Transverse colon (tissue), 4 donors: ENCODE measurements at regions not wholly inside any gene's neighbourhood (a gene's known extent, or its start where the extent isn't known, plus 50 kb on each side); places are given as distances from the start of the nearest gene placed in this dataset.

ENCODE experiments used
- EP300 ChIP-seq: sonication (generic); formaldehyde crosslinking; IDR thresholded peaks from one replicate; pipeline ENCODE4 v1.6.1; 2017; ENCODE audit warnings: antibody characterized with exemption, low read depth
- POLR2A ChIP-seq: fragments of 450-650 bp; IDR thresholded peaks from one replicate; pipeline ENCODE4 v1.6.1; 2016; ENCODE audit warnings: antibody characterized with exemption, mild to moderate bottlenecking, moderate library complexity
- POLR2AphosphoS5 ChIP-seq, 3 donors: sonication (generic); formaldehyde crosslinking; IDR thresholded peaks; one replicate each; pipeline ENCODE4 v1.6.1; 2016; ENCODE audit warnings: antibody characterized with exemption in 3 of 3
- TF ChIP-seq, protein P1 (sequence below), 5 experiments: fragments of 200-600 bp in 3 of 5; fragments of 450-650 bp in 2 of 5; sonication (generic) in 3 of 5; IDR thresholded peaks; 1 replicate in 2 of 5; 2 replicates in 3 of 5; pipeline ENCODE4 v1.5.1; 2016 to 2017; ENCODE audit warnings: antibody characterized with exemption in 5 of 5, inconsistent platforms in 3 of 5, mild to moderate bottlenecking in 2 of 5, moderate library complexity in 1 of 5

DNA sequence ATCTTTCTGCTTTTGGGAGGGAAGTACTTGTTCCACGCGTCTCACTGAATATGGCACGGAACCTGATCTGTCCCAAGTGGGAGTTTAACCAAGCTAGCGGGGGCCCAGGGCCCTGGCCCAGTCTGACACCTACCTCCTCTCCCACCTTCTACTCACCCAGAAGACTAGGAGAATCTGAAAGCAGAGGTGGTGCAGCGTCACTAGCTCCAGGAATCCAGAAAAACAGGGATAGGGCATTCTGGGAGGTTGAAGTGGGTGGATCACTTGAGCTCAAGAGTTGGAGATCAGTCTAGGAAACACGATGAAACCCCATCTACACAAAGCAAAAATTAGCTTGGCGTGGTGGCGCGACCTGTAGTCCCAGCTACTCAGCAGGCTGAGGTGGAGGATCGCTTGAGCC lies 163.5 kb upstream of the ZNF267 start:
- no peak for TF ChIP-seq POLR2AphosphoS5 (IDR thresholded peaks at IDR 0.05)
- TF ChIP-seq POLR2A, result no peak
- TF ChIP-seq, protein P1, sequence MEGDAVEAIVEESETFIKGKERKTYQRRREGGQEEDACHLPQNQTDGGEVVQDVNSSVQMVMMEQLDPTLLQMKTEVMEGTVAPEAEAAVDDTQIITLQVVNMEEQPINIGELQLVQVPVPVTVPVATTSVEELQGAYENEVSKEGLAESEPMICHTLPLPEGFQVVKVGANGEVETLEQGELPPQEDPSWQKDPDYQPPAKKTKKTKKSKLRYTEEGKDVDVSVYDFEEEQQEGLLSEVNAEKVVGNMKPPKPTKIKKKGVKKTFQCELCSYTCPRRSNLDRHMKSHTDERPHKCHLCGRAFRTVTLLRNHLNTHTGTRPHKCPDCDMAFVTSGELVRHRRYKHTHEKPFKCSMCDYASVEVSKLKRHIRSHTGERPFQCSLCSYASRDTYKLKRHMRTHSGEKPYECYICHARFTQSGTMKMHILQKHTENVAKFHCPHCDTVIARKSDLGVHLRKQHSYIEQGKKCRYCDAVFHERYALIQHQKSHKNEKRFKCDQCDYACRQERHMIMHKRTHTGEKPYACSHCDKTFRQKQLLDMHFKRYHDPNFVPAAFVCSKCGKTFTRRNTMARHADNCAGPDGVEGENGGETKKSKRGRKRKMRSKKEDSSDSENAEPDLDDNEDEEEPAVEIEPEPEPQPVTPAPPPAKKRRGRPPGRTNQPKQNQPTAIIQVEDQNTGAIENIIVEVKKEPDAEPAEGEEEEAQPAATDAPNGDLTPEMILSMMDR (IDR thresholded peaks at IDR 0.05), result no peak
- no peak for TF ChIP-seq EP300
